Activated CD8-positive, alpha-beta T cell treated with anti-CD3 and anti-CD28 coated beads, Interleukin-2, amount 10 ng/mL, durations not matched to agents 7 days and 5 days (primary cell): ENCODE measurements at regions not wholly inside any gene's neighbourhood (a gene's known extent, or its start where the extent isn't known, plus 50 kb on each side); places are given as distances from the start of the nearest gene placed in this dataset.

Source experiments
- ATAC-seq: fragments of 150-1000 bp; cut with Tn5 transposase; one replicate; pipeline ENCODE4 v1.10.0; 2021; ENCODE audit warnings: moderate library complexity
- CTCF ChIA-PET: fragments of 350-600 bp; sonication (Branson Sonifier 250); formaldehyde crosslinking; loops from one replicate; lab custom pipeline; 2021; ENCODE audit warnings: antibody characterized with exemption; lab: Charles Lee
- POLR2A ChIA-PET: fragments of 350-600 bp; sonication (Branson Sonifier 250); formaldehyde crosslinking; loops from one replicate; lab custom pipeline; 2021; ENCODE audit warnings: antibody characterized with exemption; lab: Charles Lee
- DNase-seq: peaks from one replicate; pipeline ENCODE4 v3.0.0-alpha.2; 2020
- H3K27ac Mint-ChIP-seq: one replicate; pipeline ENCODE4 v1.8.0; 2021; ENCODE audit warnings: mild to moderate bottlenecking, mixed read lengths
- H3K27me3 Mint-ChIP-seq: one replicate; pipeline ENCODE4 v1.8.0; 2021; ENCODE audit warnings: low read depth, mixed read lengths
- H3K36me3 Mint-ChIP-seq: one replicate; pipeline ENCODE4 v1.8.0; 2021; ENCODE audit warnings: low read depth, mixed read lengths
- H3K4me1 Mint-ChIP-seq: one replicate; pipeline ENCODE4 v1.8.0; 2021; ENCODE audit warnings: low read depth, mixed read lengths
- H3K4me3 Mint-ChIP-seq: one replicate; pipeline ENCODE4 v1.8.0; 2021; ENCODE audit warnings: mild to moderate bottlenecking, mixed read lengths
- H3K9me3 Mint-ChIP-seq: one replicate; pipeline ENCODE4 v1.8.0; 2022; ENCODE audit warnings: mixed read lengths; ENCODE audit not compliant: insufficient read depth

- Mint-ChIP-seq H3K27me3 (peaks cover 43% of the 10 kb centered on the region), H3K36me3 (peaks cover 7% of the 10 kb centered on the region), H3K27ac (no peak overlapping the region), H3K4me1 (no peaks in the 10 kb centered on the region), H3K9me3 (no peaks in the 10 kb centered on the region), H3K4me3 (no peak overlapping the region)
- POLR2A ChIA-PET, result no interaction called here
- CTCF ChIA-PET, result no interaction called here
- DNase-seq (no peak), ATAC-seq (no peak)
These were observed 54.9 kb upstream of the DAB2IP start for GRCh38 chr9:121596515-121596914.

- CTCF ChIA-PET, result no interaction called here
- H3K27me3 Mint-ChIP-seq, result peaks cover 46% of the 10 kb centered on the region
These were observed 53.7 kb upstream of the DAB2IP start for GRCh38 chr9:121597698-121598166.

GRCh38 chr9:121598167-121598964, 53.1 kb upstream of the DAB2IP start:
- ATAC-seq (no peak), DNase-seq (no peak)
- Mint-ChIP-seq H3K4me3 (no peak overlapping the region), H3K9me3 (no peaks in the 10 kb centered on the region), H3K36me3 (peaks cover 7% of the 10 kb centered on the region), H3K27me3 (peaks cover 46% of the 10 kb centered on the region), H3K27ac (no peak overlapping the region), H3K4me1 (no peaks in the 10 kb centered on the region)
- ChIA-PET CTCF (no interaction called here), POLR2A (no interaction called here)

More at GRCh38 chr9:121597698-121598166, 53.7 kb upstream of the DAB2IP start:
- peaks cover 7% of the 10 kb centered on the region for H3K36me3 Mint-ChIP-seq
- ATAC-seq (no peak), DNase-seq (no peak)
- POLR2A ChIA-PET, result no interaction called here
- H3K4me1 Mint-ChIP-seq, result no peaks in the 10 kb centered on the region
- no peak overlapping the region for H3K27ac Mint-ChIP-seq
- no peaks in the 10 kb centered on the region for H3K9me3 Mint-ChIP-seq
- no peak overlapping the region for H3K4me3 Mint-ChIP-seq

DNA sequence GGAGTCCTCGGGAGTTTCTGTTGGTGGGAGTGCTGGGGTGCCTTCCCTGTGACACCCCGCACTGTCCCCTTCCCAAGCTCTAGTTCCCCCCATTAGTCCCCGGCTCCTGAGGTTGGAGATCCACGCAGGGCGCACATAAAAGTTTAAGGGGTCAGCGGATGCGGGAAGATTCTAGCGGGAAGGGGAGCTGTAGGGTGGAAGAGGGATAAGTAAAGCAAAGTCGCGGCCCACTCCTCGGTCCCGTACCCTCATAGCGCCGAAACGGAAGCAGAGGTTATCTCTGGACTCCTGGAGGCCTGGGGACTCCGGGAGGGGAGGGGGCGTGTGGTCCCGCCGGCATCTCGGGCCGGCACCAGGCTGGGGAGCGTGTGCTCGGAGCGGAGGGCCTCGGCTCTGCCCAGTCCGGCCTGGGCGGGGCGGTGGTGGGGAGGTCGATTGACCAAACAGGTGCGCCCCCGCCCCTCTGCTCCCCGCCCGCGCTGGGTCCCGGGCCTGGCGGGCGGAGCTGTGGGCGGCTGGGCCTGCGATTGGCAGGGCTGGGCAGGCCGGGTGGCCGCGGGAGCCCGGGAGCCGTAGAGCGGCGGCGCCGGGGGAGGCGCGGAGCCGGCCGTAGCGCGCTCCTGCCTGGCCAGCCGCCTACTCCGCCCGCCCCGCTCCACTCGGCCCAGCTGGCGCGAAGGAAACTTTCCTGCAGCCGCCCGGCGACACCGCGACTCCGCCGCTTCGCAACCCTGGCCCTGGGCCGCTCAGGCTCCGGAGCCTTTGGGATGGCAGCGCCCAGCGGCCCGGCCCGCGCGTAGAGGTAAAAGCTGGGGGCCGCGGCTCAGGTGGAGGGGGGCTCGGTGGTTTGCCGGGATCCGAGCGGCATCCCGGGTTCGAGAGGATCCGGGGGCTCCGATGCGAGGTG, 52.2 kb upstream of the DAB2IP start:
- Mint-ChIP-seq H3K9me3 (no peaks in the 10 kb centered on the region), H3K27me3 (peaks cover 50% of the 10 kb centered on the region), H3K4me3 (no peak overlapping the region), H3K27ac (no peak overlapping the region), H3K36me3 (peaks cover 7% of the 10 kb centered on the region), H3K4me1 (peaks cover 6% of the 10 kb centered on the region)
- ChIA-PET CTCF (no interaction called here), POLR2A (no interaction called here)
- peak; percentile 30 for ATAC-seq
- no peak for DNase-seq

GRCh38 chr9:121599872-121600585, 51.4 kb upstream of the DAB2IP start:
- ChIA-PET POLR2A (no interaction called here), CTCF (no interaction called here)
- Mint-ChIP-seq H3K27me3 (peaks cover 53% of the 10 kb centered on the region), H3K4me3 (no peak overlapping the region), H3K9me3 (no peaks in the 10 kb centered on the region), H3K27ac (no peak overlapping the region), H3K4me1 (peaks cover 10% of the 10 kb centered on the region), H3K36me3 (peaks cover 7% of the 10 kb centered on the region)
- no peak for ATAC-seq
- DNase-seq, result no peak

- H3K36me3 Mint-ChIP-seq, result peaks cover 7% of the 10 kb centered on the region
- H3K27me3 Mint-ChIP-seq, result peaks cover 54% of the 10 kb centered on the region
- ATAC-seq (no peak), DNase-seq (no peak)
- CTCF ChIA-PET, result no interaction called here
- no peak overlapping the region for H3K27ac Mint-ChIP-seq
- POLR2A ChIA-PET, result no interaction called here
- H3K4me1 Mint-ChIP-seq, result peaks cover 10% of the 10 kb centered on the region
- no peak overlapping the region for H3K4me3 Mint-ChIP-seq
- H3K9me3 Mint-ChIP-seq, result no peaks in the 10 kb centered on the region
These were observed 50.2 kb upstream of the DAB2IP start for GRCh38 chr9:121601194-121601593.
